Transverse colon (tissue), 4 donors: ENCODE measurements at regions not wholly inside any gene's neighbourhood (a gene's known extent, or its start where the extent isn't known, plus 50 kb on each side); places are given as distances from the start of the nearest gene placed in this dataset.
"Not testable (repeated sequence)": the region's sequence is repeated elsewhere in the genome, so short reads cannot be mapped to it uniquely, and the experiment has no call there.

Experiments used
- DNase-seq: peaks from one replicate; pipeline ENCODE4 v3.0.0-alpha.2; 2019
- H3K27ac ChIP-seq, 4 donors: fragments of 200-600 bp; sonication (generic); 2 replicates each; pipeline ENCODE4 v1.5.1; 2016 to 2018; ENCODE audit warnings: inconsistent platforms in 4 of 4
- H3K27me3 ChIP-seq: fragments of 200-600 bp; sonication (generic); 2 replicates; pipeline ENCODE4 v1.5.1; 2017; ENCODE audit warnings: inconsistent platforms
- H3K36me3 ChIP-seq, 4 donors: fragments of 200-600 bp; sonication (generic); 2 replicates each; pipeline ENCODE4 v1.5.1; 2017 to 2019; ENCODE audit warnings: inconsistent platforms in 4 of 4
- H3K4me1 ChIP-seq, 4 donors: fragments of 200-600 bp; sonication (generic); 2 replicates each; pipeline ENCODE4 v1.5.1; 2017 to 2020; ENCODE audit warnings: inconsistent platforms in 4 of 4
- H3K4me3 ChIP-seq, 4 donors: fragments of 200-600 bp; sonication (generic); 1 replicate in 1 of 4; 2 replicates in 3 of 4; pipeline versions ENCODE4 v1.5.1 to v1.6.1; 2017 to 2019; ENCODE audit warnings: inconsistent platforms in 4 of 4
- H3K9me3 ChIP-seq, 2 donors: fragments of 200-600 bp; sonication (generic); 2 replicates each; pipeline ENCODE4 v1.5.1; 2017 to 2019; ENCODE audit warnings: inconsistent platforms in 2 of 2
- EP300 ChIP-seq: sonication (generic); formaldehyde crosslinking; IDR thresholded peaks from one replicate; pipeline ENCODE4 v1.6.1; 2017; ENCODE audit warnings: antibody characterized with exemption, low read depth
- POLR2A ChIP-seq: fragments of 450-650 bp; IDR thresholded peaks from one replicate; pipeline ENCODE4 v1.6.1; 2016; ENCODE audit warnings: antibody characterized with exemption, mild to moderate bottlenecking, moderate library complexity
- POLR2AphosphoS5 ChIP-seq, 3 donors: sonication (generic); formaldehyde crosslinking; IDR thresholded peaks; one replicate each; pipeline ENCODE4 v1.6.1; 2016; ENCODE audit warnings: antibody characterized with exemption in 3 of 3
- WGBS, 2 donors: methylation state at CpG; one replicate each; pipeline ENCODE4 v1.1.5; 2018; ENCODE audit warnings: low coverage in 1 of 2; 5-methylcytosine and 5-hydroxymethylcytosine counted together
- in situ Hi-C, 4 donors: fragments of 200-750 bp; cut with MboI; loops; one replicate each; pipeline versions ENCODE4 v1.15.0 to v1.15.1; 2017; ENCODE audit warnings: low sequenced_read_pairs in 3 of 4, low pct_ligation_motif_present in 1 of 4, low pct_unique_long_range_greater_than_20kb in 1 of 4
- intact Hi-C: fragments of 100-400 bp; cut with DNase I; formaldehyde crosslinking; loops from one replicate; pipeline ENCODE4 v1.15.1; 2023; ENCODE audit warnings: low total_unique reads
- TF ChIP-seq, protein P1 (sequence below), 5 experiments: fragments of 200-600 bp in 3 of 5; fragments of 450-650 bp in 2 of 5; sonication (generic) in 3 of 5; IDR thresholded peaks; 1 replicate in 2 of 5; 2 replicates in 3 of 5; pipeline ENCODE4 v1.5.1; 2016 to 2017; ENCODE audit warnings: antibody characterized with exemption in 5 of 5, inconsistent platforms in 3 of 5, mild to moderate bottlenecking in 2 of 5, moderate library complexity in 1 of 5

DNA sequence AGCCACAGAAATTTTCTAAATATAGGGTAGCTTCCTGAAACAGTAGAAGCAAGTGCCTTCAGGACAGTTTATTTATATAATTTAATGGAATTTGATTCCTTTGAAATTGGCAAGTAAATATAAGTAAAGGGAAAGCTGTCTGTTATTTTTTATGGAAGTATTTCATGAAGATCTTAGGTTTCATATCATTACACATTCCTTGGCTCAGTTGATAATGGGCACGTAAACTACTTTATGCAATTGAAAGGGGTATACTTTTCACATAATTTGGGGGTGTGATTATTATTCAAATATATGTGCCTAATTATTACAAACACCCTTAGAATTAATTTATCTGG, 71.1 kb upstream of the RAP1B start:
- WGBS, 2 donors = 82 to 91% methylated on average over 1 of the region's 1 CpG
- DNase-seq = no peak
- in situ Hi-C loops (no loop called here), intact Hi-C loops (no loop called here)
- Histone ChIP-seq H3K27ac (peak overlapping the region in 2 of 4 donors; percentile 17 to 49), H3K4me1 (peaks cover 0 to 33% (median 8%) of the 10 kb centered on the region in 4 donors), H3K27me3 (no peaks in the 10 kb centered on the region), H3K4me3 (no peak overlapping the region), H3K9me3 (no peaks in the 10 kb centered on the region), H3K36me3 (no peaks in the 10 kb centered on the region)
- TF ChIP-seq POLR2A (no peak), EP300 (no peak), POLR2AphosphoS5 (IDR thresholded peaks at IDR 0.05) (no peak)
- TF ChIP-seq, protein P1, sequence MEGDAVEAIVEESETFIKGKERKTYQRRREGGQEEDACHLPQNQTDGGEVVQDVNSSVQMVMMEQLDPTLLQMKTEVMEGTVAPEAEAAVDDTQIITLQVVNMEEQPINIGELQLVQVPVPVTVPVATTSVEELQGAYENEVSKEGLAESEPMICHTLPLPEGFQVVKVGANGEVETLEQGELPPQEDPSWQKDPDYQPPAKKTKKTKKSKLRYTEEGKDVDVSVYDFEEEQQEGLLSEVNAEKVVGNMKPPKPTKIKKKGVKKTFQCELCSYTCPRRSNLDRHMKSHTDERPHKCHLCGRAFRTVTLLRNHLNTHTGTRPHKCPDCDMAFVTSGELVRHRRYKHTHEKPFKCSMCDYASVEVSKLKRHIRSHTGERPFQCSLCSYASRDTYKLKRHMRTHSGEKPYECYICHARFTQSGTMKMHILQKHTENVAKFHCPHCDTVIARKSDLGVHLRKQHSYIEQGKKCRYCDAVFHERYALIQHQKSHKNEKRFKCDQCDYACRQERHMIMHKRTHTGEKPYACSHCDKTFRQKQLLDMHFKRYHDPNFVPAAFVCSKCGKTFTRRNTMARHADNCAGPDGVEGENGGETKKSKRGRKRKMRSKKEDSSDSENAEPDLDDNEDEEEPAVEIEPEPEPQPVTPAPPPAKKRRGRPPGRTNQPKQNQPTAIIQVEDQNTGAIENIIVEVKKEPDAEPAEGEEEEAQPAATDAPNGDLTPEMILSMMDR (IDR thresholded peaks at IDR 0.05) = no peak

DNA sequence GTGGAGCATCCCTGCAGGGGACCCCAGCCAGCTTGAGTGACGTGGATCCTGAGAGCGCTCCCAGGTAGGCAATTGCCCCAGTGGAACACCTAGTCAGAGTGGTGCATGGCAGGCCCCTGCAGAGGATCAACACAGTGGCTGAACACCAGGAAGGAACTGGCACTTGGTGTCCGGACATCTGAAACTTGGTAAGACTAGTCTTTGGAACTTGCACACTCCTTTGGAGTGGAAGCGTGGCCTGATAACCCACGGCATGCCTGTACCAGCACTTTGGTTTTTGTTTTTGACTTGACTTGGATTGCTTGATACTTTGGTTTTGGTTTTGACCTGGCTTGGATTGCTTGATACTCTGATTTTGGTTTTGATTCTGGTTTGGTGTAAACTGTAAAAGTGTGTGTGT, 69.9 kb upstream of the RAP1B start:
- H3K9me3 ChIP-seq, H3K36me3 ChIP-seq, DNase-seq, H3K4me3 ChIP-seq, intact Hi-C loops, H3K27me3 ChIP-seq, H3K27ac ChIP-seq, in situ Hi-C loops: not testable (repeated sequence)
- H3K4me1 ChIP-seq = peaks cover 0 to 33% (median 8%) of the 10 kb centered on the region in 4 donors
- WGBS, 2 donors = 98 to 100% methylated on average over 1 to 5 of the region's 5 CpGs

DNA sequence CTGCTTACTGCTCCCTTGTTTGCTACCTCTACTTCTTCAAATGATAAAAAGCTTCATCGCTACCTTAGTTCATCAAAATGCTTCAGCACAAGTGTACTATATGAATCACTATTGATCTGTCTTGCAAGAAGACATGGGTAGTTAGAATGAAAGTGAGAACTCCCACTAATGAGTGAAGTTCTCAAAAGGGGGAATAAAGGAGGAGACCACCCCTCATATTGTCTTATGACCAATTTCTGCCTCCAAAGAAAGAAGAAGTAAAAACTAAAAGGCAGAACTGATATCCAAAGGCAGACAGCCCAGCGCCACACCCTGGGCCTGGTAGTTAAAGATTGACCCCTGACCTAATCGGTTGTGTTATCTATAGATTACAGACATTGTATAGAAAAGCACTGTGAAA, 63.4 kb upstream of the RAP1B start:
- WGBS, 2 donors = 86 to 91% methylated on average over 3 of the region's 3 CpGs
- in situ Hi-C loops, H3K36me3 ChIP-seq, H3K4me3 ChIP-seq, intact Hi-C loops, H3K27ac ChIP-seq, H3K9me3 ChIP-seq, H3K27me3 ChIP-seq, H3K4me1 ChIP-seq, DNase-seq: not testable (repeated sequence)

DNA sequence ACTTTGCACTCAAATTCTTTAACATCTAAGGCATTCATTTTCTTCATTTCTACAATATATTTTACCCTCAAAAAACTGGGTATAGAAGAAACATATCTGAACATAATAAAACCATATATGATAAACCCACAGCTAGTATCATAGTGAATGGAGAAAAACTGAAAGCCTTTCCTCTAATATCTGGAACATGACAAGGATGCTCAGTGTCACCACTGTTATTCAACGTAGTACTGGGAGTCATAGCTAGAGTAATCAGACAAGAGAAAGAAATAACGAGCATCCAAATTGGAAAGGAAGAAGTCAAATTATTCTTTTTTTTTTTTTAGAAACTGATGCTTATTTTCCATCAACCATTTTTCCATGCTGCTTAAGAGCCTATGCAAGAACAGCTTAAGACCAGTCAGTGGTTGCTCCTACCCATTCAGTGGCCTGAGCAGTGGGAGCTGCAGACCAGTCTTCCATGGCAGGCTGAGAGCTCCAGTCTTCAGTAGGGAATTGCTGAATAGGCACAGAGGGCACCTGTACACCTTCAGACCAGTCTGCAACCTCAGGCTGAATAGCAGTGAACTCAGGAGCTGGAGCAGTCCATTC, 58.0 kb upstream of the RAP1B start:
- H3K9me3 ChIP-seq = not testable (repeated sequence)

DNA sequence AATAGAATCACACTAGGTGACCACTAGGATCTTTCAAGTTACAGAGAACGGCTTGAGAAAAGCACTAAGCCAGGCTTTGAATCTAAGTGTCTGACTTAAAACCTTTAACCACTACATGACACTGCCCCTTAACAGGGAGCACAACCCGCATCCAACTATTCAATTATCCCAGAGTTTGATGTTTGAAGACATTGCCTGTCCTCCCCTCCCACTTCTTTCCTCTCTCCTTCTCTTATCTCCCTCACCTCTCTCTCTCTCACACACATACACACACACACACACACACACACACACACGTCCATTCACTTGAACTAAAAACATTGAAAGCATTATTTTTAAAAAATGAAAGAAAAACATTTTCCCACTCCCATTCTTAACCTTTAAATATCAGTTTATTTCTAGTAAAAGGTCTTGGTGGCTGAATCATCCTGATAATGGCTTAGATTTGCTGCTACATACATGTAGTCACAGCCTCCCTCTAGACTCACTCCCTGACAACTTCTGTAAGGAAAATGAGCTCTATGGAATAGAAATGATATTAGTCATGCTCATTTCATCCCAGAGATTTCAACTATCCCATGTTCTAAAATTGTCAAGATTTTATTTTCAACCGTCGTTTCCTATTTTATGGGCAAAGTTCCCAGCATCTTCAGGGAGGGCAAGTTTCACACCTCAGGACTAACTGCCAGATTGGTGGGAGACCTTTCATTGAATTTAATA, 53.5 kb upstream of the RAP1B start:
- no peaks in the 10 kb centered on the region for H3K27me3 ChIP-seq
- 63 to 67% methylated on average over 5 of the region's 5 CpGs for WGBS, 2 donors
- no peak overlapping the region for H3K4me3 ChIP-seq
- H3K9me3 ChIP-seq = no peaks in the 10 kb centered on the region
- in situ Hi-C loops (no loop called here), intact Hi-C loops (no loop called here)
- no peak overlapping the region for H3K27ac ChIP-seq
- DNase-seq = no peak
- TF ChIP-seq POLR2A (no peak), EP300 (no peak), POLR2AphosphoS5 (IDR thresholded peaks at IDR 0.05) (no peak)
- TF ChIP-seq, protein P1 (IDR thresholded peaks at IDR 0.05) = no peak
- H3K4me1 ChIP-seq = peaks cover 0 to 6% (median 0%) of the 10 kb centered on the region in 4 donors
- H3K36me3 ChIP-seq = no peaks in the 10 kb centered on the region

More for the DNA sequence above, 58.0 kb upstream of the RAP1B start:
- intact Hi-C loops, H3K4me1 ChIP-seq, H3K27ac ChIP-seq, in situ Hi-C loops, H3K36me3 ChIP-seq, DNase-seq, H3K4me3 ChIP-seq, H3K27me3 ChIP-seq: not testable (repeated sequence)
- 77 to 81% methylated on average over 2 of the region's 2 CpGs for WGBS, 2 donors

DNA sequence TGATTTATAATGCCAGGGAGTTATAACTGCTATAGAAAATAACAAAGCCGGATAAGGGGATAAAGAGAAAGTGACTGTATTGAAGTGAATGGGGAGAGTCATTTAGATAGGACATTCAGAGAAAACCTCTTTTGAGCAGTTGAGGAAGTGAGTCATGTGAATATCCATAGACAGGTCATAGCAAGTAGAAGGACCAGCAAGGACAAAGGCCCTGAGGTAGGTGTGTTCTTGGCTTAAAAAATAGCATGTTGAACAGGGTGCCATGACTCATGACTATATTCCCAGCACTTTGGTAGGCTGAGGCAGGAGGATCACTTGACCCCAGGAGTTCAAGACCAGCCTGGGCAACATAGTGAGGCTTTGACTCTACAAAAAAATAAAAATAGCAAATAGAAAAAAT, 51.5 kb upstream of the RAP1B start:
- in situ Hi-C loops (no loop called here), intact Hi-C loops (no loop called here)
- TF ChIP-seq POLR2AphosphoS5 (IDR thresholded peaks at IDR 0.05) (no peak), EP300 (no peak), POLR2A (no peak)
- TF ChIP-seq, protein P1 (IDR thresholded peaks at IDR 0.05) = no peak
- Histone ChIP-seq H3K27ac (no peak overlapping the region), H3K36me3 (no peaks in the 10 kb centered on the region), H3K4me1 (peaks cover 0 to 6% (median 0%) of the 10 kb centered on the region in 4 donors), H3K27me3 (no peaks in the 10 kb centered on the region), H3K9me3 (no peaks in the 10 kb centered on the region), H3K4me3 (no peak overlapping the region)
- whole genome bisulfite sequencing, 2 donors = 81 to 92% methylated on average over 1 of the region's 1 CpG
- DNase-seq = no peak
